ENCODE measurements at regions not wholly inside any gene's neighbourhood (a gene's known extent, or its start where the extent isn't known, plus 50 kb on each side); places are given as distances from the start of the nearest gene placed in this dataset.

DNA sequence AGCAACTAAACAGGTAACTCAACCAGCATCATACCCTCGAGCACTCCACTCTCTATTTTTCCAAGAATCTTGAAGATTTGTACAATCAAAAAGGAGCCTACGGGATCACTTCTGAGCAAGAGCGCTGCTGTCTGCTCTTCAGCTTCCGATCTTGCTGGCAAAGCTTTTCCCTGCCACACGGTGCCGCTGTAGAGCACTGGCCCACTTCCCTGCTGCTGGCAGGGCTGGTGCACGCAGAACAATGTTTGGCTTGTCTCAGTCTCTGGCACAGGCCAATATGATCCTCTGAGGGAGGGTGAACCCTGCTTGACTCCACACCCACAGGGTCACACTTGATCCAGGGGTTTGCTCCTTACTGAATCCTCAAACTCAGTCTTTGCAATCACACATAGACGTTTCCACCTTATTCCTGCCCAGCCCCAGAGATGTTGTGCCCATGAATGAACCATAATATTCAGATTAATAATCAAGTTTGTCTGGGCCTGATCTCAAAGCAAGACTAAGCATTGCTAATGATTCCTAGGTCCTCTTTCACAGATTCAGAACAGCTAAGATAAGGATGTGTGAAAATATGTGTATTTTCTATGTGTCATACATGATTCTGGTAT lies 536.6 kb downstream of the SOX6 start:
- Mint-ChIP-seq H3K4me1 (ENCODE audit: unreplicated experiment) (peaks cover 51% of the 10 kb centered on the region), H3K4me3 (ENCODE audit: unreplicated experiment) (no peak overlapping the region), H3K9me3 (ENCODE audit: unreplicated experiment) (peaks cover 13% of the 10 kb centered on the region), H3K27ac (ENCODE audit: unreplicated experiment) (peak overlapping the region; percentile 5), H3K36me3 (ENCODE audit: unreplicated experiment) (peaks cover 2% of the 10 kb centered on the region), H3K27me3 (ENCODE audit: unreplicated experiment) (no peaks in the 10 kb centered on the region)
- DNase-seq (ENCODE audit: extremely low spot score, unreplicated experiment), result no peak
- TF ChIP-seq, protein P1, sequence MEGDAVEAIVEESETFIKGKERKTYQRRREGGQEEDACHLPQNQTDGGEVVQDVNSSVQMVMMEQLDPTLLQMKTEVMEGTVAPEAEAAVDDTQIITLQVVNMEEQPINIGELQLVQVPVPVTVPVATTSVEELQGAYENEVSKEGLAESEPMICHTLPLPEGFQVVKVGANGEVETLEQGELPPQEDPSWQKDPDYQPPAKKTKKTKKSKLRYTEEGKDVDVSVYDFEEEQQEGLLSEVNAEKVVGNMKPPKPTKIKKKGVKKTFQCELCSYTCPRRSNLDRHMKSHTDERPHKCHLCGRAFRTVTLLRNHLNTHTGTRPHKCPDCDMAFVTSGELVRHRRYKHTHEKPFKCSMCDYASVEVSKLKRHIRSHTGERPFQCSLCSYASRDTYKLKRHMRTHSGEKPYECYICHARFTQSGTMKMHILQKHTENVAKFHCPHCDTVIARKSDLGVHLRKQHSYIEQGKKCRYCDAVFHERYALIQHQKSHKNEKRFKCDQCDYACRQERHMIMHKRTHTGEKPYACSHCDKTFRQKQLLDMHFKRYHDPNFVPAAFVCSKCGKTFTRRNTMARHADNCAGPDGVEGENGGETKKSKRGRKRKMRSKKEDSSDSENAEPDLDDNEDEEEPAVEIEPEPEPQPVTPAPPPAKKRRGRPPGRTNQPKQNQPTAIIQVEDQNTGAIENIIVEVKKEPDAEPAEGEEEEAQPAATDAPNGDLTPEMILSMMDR (IDR thresholded peaks at IDR 0.05), result peak; percentile 78

DNA sequence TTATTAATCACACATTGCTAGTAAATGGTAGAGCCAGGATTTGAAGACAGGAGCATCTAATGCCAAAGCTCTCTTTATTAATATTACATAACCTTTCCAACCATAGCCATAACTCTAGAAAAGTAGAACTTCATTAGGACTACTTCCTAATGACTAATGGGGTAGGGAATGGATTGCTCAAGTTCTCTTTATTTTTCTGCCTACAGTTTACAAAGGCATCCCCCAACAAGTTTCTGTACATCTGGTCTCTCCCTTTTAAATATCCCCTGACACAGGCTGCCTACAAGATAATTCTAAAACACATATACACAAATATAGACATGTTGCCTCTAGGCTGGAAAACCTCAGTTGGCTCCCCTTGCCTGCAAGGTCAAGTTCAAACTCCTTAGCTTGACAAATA lies 534.9 kb downstream of the SOX6 start:
- TF ChIP-seq, protein P1 (IDR thresholded peaks at IDR 0.05), result no peak
- peak overlapping the region; percentile 42 for H3K27ac Mint-ChIP-seq (ENCODE audit: unreplicated experiment)
- no peak for DNase-seq (ENCODE audit: extremely low spot score, unreplicated experiment)
- H3K36me3 Mint-ChIP-seq (ENCODE audit: unreplicated experiment), result no peaks in the 10 kb centered on the region
- H3K27me3 Mint-ChIP-seq (ENCODE audit: unreplicated experiment), result no peaks in the 10 kb centered on the region
- H3K9me3 Mint-ChIP-seq (ENCODE audit: unreplicated experiment), result peaks cover 10% of the 10 kb centered on the region
- H3K4me1 Mint-ChIP-seq (ENCODE audit: unreplicated experiment), result peaks cover 43% of the 10 kb centered on the region
- H3K4me3 Mint-ChIP-seq (ENCODE audit: unreplicated experiment), result no peak overlapping the region

DNA sequence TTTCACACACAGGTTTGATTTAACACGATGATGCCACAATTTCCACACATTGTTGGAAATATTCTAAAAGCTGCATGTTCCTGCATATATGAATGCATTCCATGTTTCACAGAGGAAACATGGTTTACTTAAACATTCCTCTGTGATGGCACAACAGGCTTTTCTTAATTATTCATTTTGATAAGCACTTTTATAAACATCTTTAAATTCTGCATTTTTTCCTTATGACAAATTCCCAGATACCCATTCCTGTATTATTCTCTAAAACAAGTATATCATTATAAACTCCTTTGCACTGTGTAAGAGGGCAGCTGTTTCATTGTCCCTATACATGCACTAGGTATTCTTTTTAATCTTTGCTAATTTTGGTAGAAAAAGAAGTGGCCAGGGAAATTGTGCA lies 532.3 kb downstream of the SOX6 start:
- peaks cover 10% of the 10 kb centered on the region for H3K9me3 Mint-ChIP-seq (ENCODE audit: unreplicated experiment)
- no peaks in the 10 kb centered on the region for H3K27me3 Mint-ChIP-seq (ENCODE audit: unreplicated experiment)
- H3K4me1 Mint-ChIP-seq (ENCODE audit: unreplicated experiment), result peaks cover 26% of the 10 kb centered on the region
- TF ChIP-seq, protein P1 (IDR thresholded peaks at IDR 0.05), result no peak
- no peak overlapping the region for H3K4me3 Mint-ChIP-seq (ENCODE audit: unreplicated experiment)
- H3K36me3 Mint-ChIP-seq (ENCODE audit: unreplicated experiment), result no peaks in the 10 kb centered on the region
- DNase-seq (ENCODE audit: extremely low spot score, unreplicated experiment), result no peak
- H3K27ac Mint-ChIP-seq (ENCODE audit: unreplicated experiment), result no peak overlapping the region

DNA sequence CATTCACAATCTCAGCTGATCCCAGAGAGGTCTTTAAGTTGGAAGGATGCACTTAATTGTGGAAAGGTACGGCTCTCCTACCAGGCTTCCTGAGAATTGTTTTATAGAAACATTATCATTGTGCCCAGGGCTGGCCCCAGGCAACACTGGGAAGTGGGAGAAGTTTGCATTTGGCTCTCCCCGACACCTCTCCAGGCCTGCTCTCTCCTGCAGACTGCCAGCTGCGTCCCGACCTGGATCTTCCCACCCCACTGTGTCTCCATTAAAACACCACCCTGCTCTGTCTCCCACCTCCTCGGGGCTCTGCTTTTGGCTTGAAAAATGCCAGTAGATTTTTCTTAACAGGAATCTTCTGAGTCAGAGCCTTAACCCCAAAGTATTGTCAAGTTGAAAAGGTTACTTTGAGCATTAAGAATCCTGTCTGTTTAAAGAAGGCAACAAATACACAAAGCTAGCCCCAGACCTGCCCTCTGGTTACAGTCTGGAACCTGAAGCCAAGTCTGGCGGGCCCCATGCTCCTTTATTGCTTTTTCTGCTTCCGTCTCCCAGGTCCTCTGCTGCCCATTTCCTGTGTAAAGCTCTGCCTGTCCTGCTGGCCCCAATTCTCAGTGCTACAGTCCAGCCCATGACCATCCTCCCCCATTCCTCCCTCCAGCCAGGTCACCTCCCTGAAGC lies 530.2 kb downstream of the SOX6 start:
- TF ChIP-seq, protein P1 (IDR thresholded peaks at IDR 0.05), result no peak
- DNase-seq (ENCODE audit: extremely low spot score, unreplicated experiment), result no peak
- no peaks in the 10 kb centered on the region for H3K36me3 Mint-ChIP-seq (ENCODE audit: unreplicated experiment)
- no peak overlapping the region for H3K4me3 Mint-ChIP-seq (ENCODE audit: unreplicated experiment)
- H3K27ac Mint-ChIP-seq (ENCODE audit: unreplicated experiment), result peak overlapping the region; percentile 4
- H3K4me1 Mint-ChIP-seq (ENCODE audit: unreplicated experiment), result peaks cover 31% of the 10 kb centered on the region
- no peaks in the 10 kb centered on the region for H3K27me3 Mint-ChIP-seq (ENCODE audit: unreplicated experiment)
- H3K9me3 Mint-ChIP-seq (ENCODE audit: unreplicated experiment), result peaks cover 6% of the 10 kb centered on the region

DNA sequence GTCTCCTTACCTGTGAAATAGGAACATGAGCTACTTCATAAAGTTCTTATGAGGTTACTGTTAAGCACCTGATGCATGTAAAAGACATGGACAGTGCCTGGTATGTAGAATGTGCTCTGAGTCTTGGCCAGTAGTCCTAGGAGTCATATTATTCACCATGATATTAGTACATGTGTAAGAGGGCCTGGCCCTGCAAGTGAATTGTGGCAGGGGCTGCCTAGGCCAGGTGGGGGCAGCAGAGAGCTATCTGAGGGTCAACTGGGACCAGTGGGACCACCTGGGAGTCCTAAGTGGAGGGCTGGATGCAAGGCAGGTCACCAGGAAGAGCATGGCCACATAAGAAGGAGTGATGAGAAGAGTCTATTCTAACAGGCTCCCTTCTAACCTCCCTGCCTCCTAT lies 529.5 kb downstream of the SOX6 start:
- Mint-ChIP-seq H3K36me3 (ENCODE audit: unreplicated experiment) (no peaks in the 10 kb centered on the region), H3K27me3 (ENCODE audit: unreplicated experiment) (no peaks in the 10 kb centered on the region), H3K27ac (ENCODE audit: unreplicated experiment) (no peak overlapping the region), H3K9me3 (ENCODE audit: unreplicated experiment) (no peaks in the 10 kb centered on the region), H3K4me1 (ENCODE audit: unreplicated experiment) (peaks cover 30% of the 10 kb centered on the region), H3K4me3 (ENCODE audit: unreplicated experiment) (no peak overlapping the region)
- DNase-seq (ENCODE audit: extremely low spot score, unreplicated experiment), result peak; percentile 86
- TF ChIP-seq, protein P1 (IDR thresholded peaks at IDR 0.05), result peak; percentile 64

All from osteocyte (in vitro differentiated cells).